Neuronal stem cell (in vitro differentiated cells): ENCODE measurements at regions not wholly inside any gene's neighbourhood (a gene's known extent, or its start where the extent isn't known, plus 50 kb on each side); places are given as distances from the start of the nearest gene placed in this dataset.
A peak's percentile ranks its signal among the peaks of the same experiment; 100 is the strongest.
"Not testable (repeated sequence)": the region's sequence is repeated elsewhere in the genome, so short reads cannot be mapped to it uniquely, and the experiment has no call there.

ENCODE experiments used
- DNase-seq: peaks from one replicate; pipeline ENCODE4 v3.0.0-alpha.2; 2013; ENCODE audit warnings: low spot score
- H2AFZ ChIP-seq: one replicate; pipeline ENCODE4 v1.6.1; 2013; ENCODE audit warnings: mild to moderate bottlenecking, low read length, inconsistent platforms
- H2AK5ac ChIP-seq: 2 replicates; pipeline ENCODE4 v1.6.1; 2013; ENCODE audit warnings: low read depth, mild to moderate bottlenecking, inconsistent platforms, low read length, moderate library complexity, mixed read lengths
- H2BK120ac ChIP-seq: 2 replicates; pipeline ENCODE4 v1.6.1; 2013; ENCODE audit warnings: low read depth, mild to moderate bottlenecking, inconsistent platforms, low read length, moderate library complexity, mixed read lengths
- H2BK12ac ChIP-seq: one replicate; pipeline ENCODE4 v1.6.1; 2013; ENCODE audit warnings: low read length, inconsistent platforms
- H2BK15ac ChIP-seq: 2 replicates; pipeline ENCODE4 v1.6.1; 2013; ENCODE audit warnings: mild to moderate bottlenecking, low read length, inconsistent platforms, mixed read lengths
- H2BK5ac ChIP-seq: one replicate; pipeline ENCODE4 v1.6.1; 2013; ENCODE audit warnings: inconsistent platforms, mild to moderate bottlenecking, low read length, moderate library complexity
- H3K14ac ChIP-seq: one replicate; pipeline ENCODE4 v1.6.1; 2013; ENCODE audit warnings: low read length, inconsistent platforms
- H3K18ac ChIP-seq: 2 replicates; pipeline ENCODE4 v1.6.1; 2013; ENCODE audit warnings: low read length, inconsistent platforms
- H3K23ac ChIP-seq: 2 replicates; pipeline ENCODE4 v1.6.1; 2013; ENCODE audit warnings: low read depth, mild to moderate bottlenecking, mixed read lengths, low read length, inconsistent platforms; ENCODE audit not compliant: poor library complexity
- H3K27ac ChIP-seq: replicated peaks from 3 replicates; pipeline ENCODE4 v1.5.1; 2013; ENCODE audit warnings: low read length, inconsistent platforms
- H3K27me3 ChIP-seq, 3 experiments: 2 replicates each; pipeline ENCODE4 v1.6.1; 2013; ENCODE audit warnings: low read length in 3 of 3, mild to moderate bottlenecking in 2 of 3, inconsistent platforms in 1 of 3, low read depth in 1 of 3, mixed read lengths in 1 of 3, moderate library complexity in 1 of 3; ENCODE audit not compliant: control insufficient read depth in 3 of 3, insufficient read depth in 3 of 3
- H3K36me3 ChIP-seq, 2 donors: replicated peaks in 1 of 2; 2 replicates each; pipeline ENCODE4 v1.6.1; 2013; ENCODE audit warnings: low read length in 2 of 2; ENCODE audit not compliant: control insufficient read depth in 2 of 2, insufficient read depth in 2 of 2
- H3K4ac ChIP-seq: 2 replicates; pipeline ENCODE4 v1.6.1; 2013; ENCODE audit warnings: inconsistent platforms, mild to moderate bottlenecking, low read length, moderate library complexity
- H3K4me1 ChIP-seq, 2 donors: 1 replicate in 1 of 2; 2 replicates in 1 of 2; pipeline ENCODE4 v1.6.1; 2013; ENCODE audit warnings: low read length in 2 of 2, low read depth in 1 of 2; ENCODE audit not compliant: control insufficient read depth in 2 of 2, insufficient read depth in 1 of 2
- H3K4me2 ChIP-seq: one replicate; pipeline ENCODE4 v1.6.1; 2013; ENCODE audit warnings: mild to moderate bottlenecking, low read length, inconsistent platforms; ENCODE audit not compliant: insufficient read depth, poor library complexity, severe bottlenecking
- H3K4me3 ChIP-seq, 2 donors: 2 replicates each; pipeline ENCODE4 v1.5.1; 2013; ENCODE audit warnings: low read length in 2 of 2, mild to moderate bottlenecking in 2 of 2, inconsistent platforms in 1 of 2, moderate library complexity in 1 of 2
- H3K79me1 ChIP-seq: one replicate; pipeline ENCODE4 v1.6.1; 2013; ENCODE audit warnings: low read depth, mild to moderate bottlenecking, inconsistent platforms, low read length, moderate library complexity
- H3K9ac ChIP-seq: one replicate; pipeline ENCODE4 v1.6.1; 2013; ENCODE audit warnings: mild to moderate bottlenecking, low read depth, low read length, inconsistent platforms; ENCODE audit not compliant: poor library complexity
- H3K9me3 ChIP-seq, 2 donors: replicated peaks in 1 of 2; 2 replicates each; pipeline versions ENCODE3 to v1.6.1; 2013; ENCODE audit warnings: low read length in 2 of 2, mild to moderate bottlenecking in 2 of 2, inconsistent platforms in 1 of 2, low read depth in 1 of 2, mixed read lengths in 1 of 2, moderate library complexity in 1 of 2; ENCODE audit not compliant: control insufficient read depth in 2 of 2, insufficient read depth in 1 of 2
- H4K8ac ChIP-seq: one replicate; pipeline ENCODE4 v1.6.1; 2013; ENCODE audit warnings: low read depth, mild to moderate bottlenecking, inconsistent platforms, low read length, moderate library complexity
- H4K91ac ChIP-seq: one replicate; pipeline ENCODE4 v1.6.1; 2013; ENCODE audit warnings: low read length, low read depth, mild to moderate bottlenecking, inconsistent platforms; ENCODE audit not compliant: poor library complexity
- WGBS, 2 donors: extraction: QIAGEN DNeasy Blood & Tissue Kit; methylation state at CpG; one replicate each; pipeline ENCODE4 v1.1.7; 2013; ENCODE audit warnings: missing lambda C conversion rate in 2 of 2, mixed read lengths in 1 of 2; ENCODE audit not compliant: insufficient read length in 2 of 2, insufficient replicate concordance in 1 of 2; ENCODE audit errors: extremely low coverage in 2 of 2; 5-methylcytosine and 5-hydroxymethylcytosine counted together

- no peaks in the 10 kb centered on the region for H3K27me3 ChIP-seq
- H3K9me3 ChIP-seq, result no peaks in the 10 kb centered on the region
- no peak overlapping the region for H3K23ac ChIP-seq
- no peak overlapping the region for H3K27ac ChIP-seq
- H3K18ac ChIP-seq, result no peak overlapping the region
- H2AK5ac ChIP-seq, result no peak overlapping the region
- H3K9ac ChIP-seq, result no peak overlapping the region
- H2BK120ac ChIP-seq, result no peak overlapping the region
- no peak overlapping the region for H3K4ac ChIP-seq
- H2BK12ac ChIP-seq, result no peak overlapping the region
- H3K4me1 ChIP-seq, result no peaks in the 10 kb centered on the region
- no peak overlapping the region for H2AFZ ChIP-seq
- H4K91ac ChIP-seq, result no peak overlapping the region
- no peaks in the 10 kb centered on the region for H3K79me1 ChIP-seq
- H2BK15ac ChIP-seq, result no peak overlapping the region
- no peak overlapping the region for H3K14ac ChIP-seq
- no peak overlapping the region for H2BK5ac ChIP-seq
- no peak overlapping the region for H4K8ac ChIP-seq
- no peak overlapping the region for H3K4me2 ChIP-seq
- WGBS, 2 donors, result no CpG with 5 or more reads among the region's 8 CpGs
- H3K4me3 ChIP-seq, result no peak overlapping the region
- H3K36me3 ChIP-seq, result no peaks in the 10 kb centered on the region
- no peak for DNase-seq
These were observed 209.7 kb upstream of the AUTS2 start for GRCh38 chr7:69388452-69389137.

GRCh38 chr7:69389216-69389615 is 209.1 kb upstream of the AUTS2 start:
- Histone ChIP-seq H2AK5ac (no peak overlapping the region), H4K91ac (no peak overlapping the region), H3K9ac (no peak overlapping the region), H3K79me1 (no peaks in the 10 kb centered on the region), H2BK5ac (no peak overlapping the region), H3K27me3 (no peaks in the 10 kb centered on the region), H3K4me2 (no peak overlapping the region), H2BK12ac (no peak overlapping the region), H3K14ac (no peak overlapping the region), H3K36me3 (no peaks in the 10 kb centered on the region), H3K4ac (no peak overlapping the region), H3K4me1 (no peaks in the 10 kb centered on the region), H3K18ac (no peak overlapping the region), H3K27ac (no peak overlapping the region), H4K8ac (no peak overlapping the region), H3K9me3 (no peaks in the 10 kb centered on the region), H3K23ac (no peak overlapping the region), H2BK15ac (no peak overlapping the region), H2BK120ac (no peak overlapping the region), H2AFZ (no peak overlapping the region), H3K4me3 (no peak overlapping the region)
- DNase-seq, result no peak
- WGBS, 2 donors, result no CpG with 5 or more reads among the region's 4 CpGs

GRCh38 chr7:69393912-69394311 is 204.4 kb upstream of the AUTS2 start:
- H4K91ac ChIP-seq, H3K23ac ChIP-seq, H2AFZ ChIP-seq, H4K8ac ChIP-seq, H3K14ac ChIP-seq, H3K27me3 ChIP-seq, H3K9ac ChIP-seq, H3K79me1 ChIP-seq, H3K27ac ChIP-seq, H3K9me3 ChIP-seq, H2BK120ac ChIP-seq, H2BK15ac ChIP-seq, H3K4me2 ChIP-seq, H3K4me1 ChIP-seq, H2AK5ac ChIP-seq, H3K4ac ChIP-seq, H3K4me3 ChIP-seq, H3K36me3 ChIP-seq, DNase-seq, H2BK5ac ChIP-seq, H2BK12ac ChIP-seq: not testable (repeated sequence)
- peak overlapping the region; percentile 38 for H3K18ac ChIP-seq
- no CpG with 5 or more reads among the region's 30 CpGs for WGBS, 2 donors

- H4K8ac ChIP-seq, result no peak overlapping the region
- peaks cover 5 to 12% of the 10 kb centered on the region in 2 donors for H3K4me1 ChIP-seq
- no peaks in the 10 kb centered on the region for H3K27me3 ChIP-seq
- no peak overlapping the region for H2AFZ ChIP-seq
- no peak overlapping the region for H2BK120ac ChIP-seq
- peak overlapping the region; percentile 89 for H3K14ac ChIP-seq
- no peak overlapping the region for H3K4me3 ChIP-seq
- H3K23ac ChIP-seq, result no peak overlapping the region
- no peaks in the 10 kb centered on the region for H3K36me3 ChIP-seq
- no peak overlapping the region for H3K27ac ChIP-seq
- H3K9ac ChIP-seq, result no peak overlapping the region
- no peak overlapping the region for H2BK15ac ChIP-seq
- H2BK5ac ChIP-seq, result no peak overlapping the region
- H3K79me1 ChIP-seq, result peaks cover 2% of the 10 kb centered on the region
- peaks cover 2 to 5% of the 10 kb centered on the region in 2 donors for H3K9me3 ChIP-seq
- no peak overlapping the region for H2BK12ac ChIP-seq
- peak overlapping the region; percentile 3 for H3K18ac ChIP-seq
- no peak overlapping the region for H3K4me2 ChIP-seq
- no peak for DNase-seq
- no peak overlapping the region for H4K91ac ChIP-seq
- peak overlapping the region; percentile 70 for H2AK5ac ChIP-seq
- H3K4ac ChIP-seq, result no peak overlapping the region
- no CpG with 5 or more reads among the region's 8 CpGs for WGBS, 2 donors
These were observed 203.1 kb upstream of the AUTS2 start for GRCh38 chr7:69395061-69395714.
